Left lung (tissue), 4 donors: ENCODE measurements at regions not wholly inside any gene's neighbourhood (a gene's known extent, or its start where the extent isn't known, plus 50 kb on each side); places are given as distances from the start of the nearest gene placed in this dataset.

Experiments
- ATAC-seq: fragments of 200-7000 bp; cut with Tn5 transposase; one replicate; pipeline ENCODE4 v1.9.1; 2020; ENCODE audit warnings: moderate library complexity
- DNase-seq, 4 donors: peaks; one replicate each; pipeline ENCODE4 v3.0.0-alpha.2; 2013 to 2020
- H3K27ac ChIP-seq, 2 donors: fragments of 200-600 bp; sonication (generic) in 1 of 2; one replicate each; pipeline versions ENCODE4 v1.5.0 to v1.8.0; 2020 to 2021
- H3K27me3 ChIP-seq, 2 donors: fragments of 200-600 bp; sonication (generic) in 1 of 2; one replicate each; pipeline versions ENCODE4 v1.5.0 to v1.8.0; 2020 to 2021
- H3K36me3 ChIP-seq, 2 donors: fragments of 200-600 bp; sonication (generic) in 1 of 2; one replicate each; pipeline versions ENCODE4 v1.5.0 to v1.8.0; 2020 to 2021
- H3K4me1 ChIP-seq, 2 donors: fragments of 200-600 bp; one replicate each; pipeline ENCODE4 v1.8.0; 2021
- H3K4me3 ChIP-seq, 2 donors: fragments of 200-600 bp; sonication (generic) in 1 of 2; one replicate each; pipeline versions ENCODE4 v1.5.0 to v1.8.0; 2020 to 2021; ENCODE audit warnings: mild to moderate bottlenecking in 1 of 2
- H3K9me3 ChIP-seq, 2 donors: fragments of 200-600 bp; sonication (generic) in 1 of 2; one replicate each; pipeline versions ENCODE4 v1.5.0 to v1.8.0; 2020 to 2021
- intact Hi-C, 2 donors: fragments of 100-400 bp; cut with DNase I; formaldehyde crosslinking; loops; one replicate each; pipeline versions ENCODE4 v1.11.2 to v1.14.2; 2022
- TF ChIP-seq, protein P1 (sequence below), 2 donors: fragments of 200-600 bp; sonication (generic) in 1 of 2; IDR thresholded peaks; one replicate each; pipeline versions ENCODE4 v1.5.0 to v1.8.0; 2021; ENCODE audit warnings: antibody characterized with exemption in 2 of 2
- donor health status: DM: no; HTN: yes; CAD: no.
- donor health status: DM: no; HTN: no; CAD: no.

DNA sequence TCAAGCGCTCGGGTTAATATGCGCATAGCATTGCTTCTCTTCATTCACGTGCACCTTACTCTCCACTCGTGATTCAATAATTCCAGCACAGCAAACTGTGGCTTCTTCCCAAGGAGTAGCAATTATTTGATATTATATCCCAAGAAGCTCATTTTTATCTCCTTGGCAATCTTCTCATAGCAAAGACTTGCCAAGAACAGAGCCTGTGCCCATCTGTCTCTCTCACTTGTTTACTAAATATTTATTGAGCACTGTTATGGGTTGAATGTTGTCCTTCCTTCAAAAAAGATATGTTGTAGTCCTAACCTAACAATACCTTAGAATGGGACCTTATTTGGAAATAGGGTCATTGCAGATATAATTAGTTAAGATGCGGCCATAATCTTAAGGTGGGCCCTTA is 233.7 kb downstream of the TFCP2L1 start:
- Histone ChIP-seq H3K27ac (no peak overlapping the region), H3K4me1 (no peaks in the 10 kb centered on the region), H3K27me3 (peaks cover 0 to 8% of the 10 kb centered on the region in 2 donors), H3K9me3 (peaks cover 0 to 3% of the 10 kb centered on the region in 2 donors), H3K36me3 (no peaks in the 10 kb centered on the region), H3K4me3 (no peak overlapping the region)
- no peak for ATAC-seq
- intact Hi-C loops, result no loop called here
- no peak for DNase-seq
- TF ChIP-seq, protein P1, sequence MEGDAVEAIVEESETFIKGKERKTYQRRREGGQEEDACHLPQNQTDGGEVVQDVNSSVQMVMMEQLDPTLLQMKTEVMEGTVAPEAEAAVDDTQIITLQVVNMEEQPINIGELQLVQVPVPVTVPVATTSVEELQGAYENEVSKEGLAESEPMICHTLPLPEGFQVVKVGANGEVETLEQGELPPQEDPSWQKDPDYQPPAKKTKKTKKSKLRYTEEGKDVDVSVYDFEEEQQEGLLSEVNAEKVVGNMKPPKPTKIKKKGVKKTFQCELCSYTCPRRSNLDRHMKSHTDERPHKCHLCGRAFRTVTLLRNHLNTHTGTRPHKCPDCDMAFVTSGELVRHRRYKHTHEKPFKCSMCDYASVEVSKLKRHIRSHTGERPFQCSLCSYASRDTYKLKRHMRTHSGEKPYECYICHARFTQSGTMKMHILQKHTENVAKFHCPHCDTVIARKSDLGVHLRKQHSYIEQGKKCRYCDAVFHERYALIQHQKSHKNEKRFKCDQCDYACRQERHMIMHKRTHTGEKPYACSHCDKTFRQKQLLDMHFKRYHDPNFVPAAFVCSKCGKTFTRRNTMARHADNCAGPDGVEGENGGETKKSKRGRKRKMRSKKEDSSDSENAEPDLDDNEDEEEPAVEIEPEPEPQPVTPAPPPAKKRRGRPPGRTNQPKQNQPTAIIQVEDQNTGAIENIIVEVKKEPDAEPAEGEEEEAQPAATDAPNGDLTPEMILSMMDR (IDR thresholded peaks at IDR 0.05), result no peak

DNA sequence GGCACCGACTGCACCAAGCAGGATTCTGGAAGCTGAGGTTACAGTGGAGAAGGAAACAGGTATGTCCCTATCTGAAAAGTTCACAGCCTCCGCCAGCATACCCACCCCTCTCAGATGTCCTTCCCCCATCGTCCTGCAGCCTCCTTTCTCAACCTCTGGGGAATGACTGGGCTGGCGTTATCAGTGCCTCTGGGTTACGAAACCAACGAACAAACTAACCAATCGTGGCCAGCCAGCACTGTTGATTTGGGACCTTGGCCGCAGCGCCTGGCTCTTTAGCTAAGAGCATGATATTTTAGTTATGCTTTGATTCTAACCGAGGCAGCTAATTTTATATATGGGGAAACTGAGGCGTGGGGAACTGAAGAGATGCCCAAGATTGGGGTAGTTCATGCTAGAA is 233.0 kb downstream of the TFCP2L1 start:
- intact Hi-C loops, result no loop called here
- TF ChIP-seq, protein P1 (IDR thresholded peaks at IDR 0.05), result no peak
- peak in 1 of 4 donors; percentile 19 for DNase-seq
- Histone ChIP-seq H3K9me3 (peaks cover 0 to 3% of the 10 kb centered on the region in 2 donors), H3K36me3 (no peaks in the 10 kb centered on the region), H3K4me1 (no peaks in the 10 kb centered on the region), H3K27me3 (peaks cover 0 to 8% of the 10 kb centered on the region in 2 donors), H3K27ac (no peak overlapping the region), H3K4me3 (no peak overlapping the region)
- ATAC-seq, result peak; percentile 41

DNA sequence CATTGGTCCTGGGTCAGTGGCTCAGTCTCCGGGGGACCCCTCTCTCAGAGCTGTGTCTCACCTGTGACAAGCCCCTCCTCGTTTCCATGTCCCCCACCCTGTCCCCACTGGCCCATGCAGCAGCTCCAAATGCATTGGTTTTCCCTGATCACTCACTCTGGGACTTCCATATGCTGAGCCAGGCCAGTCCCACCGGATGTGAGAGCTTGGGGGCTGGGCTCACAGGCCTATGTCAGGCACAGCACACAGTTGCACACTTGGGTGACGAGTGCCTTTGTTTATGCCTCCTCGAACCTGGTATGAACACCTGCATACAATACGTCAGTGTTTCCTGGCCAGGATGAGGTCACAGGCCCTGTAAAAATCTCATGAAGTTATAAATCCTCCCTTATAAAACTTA is 232.5 kb downstream of the TFCP2L1 start:
- Histone ChIP-seq H3K27ac (no peak overlapping the region), H3K36me3 (no peaks in the 10 kb centered on the region), H3K4me3 (no peak overlapping the region), H3K27me3 (peaks cover 0 to 8% of the 10 kb centered on the region in 2 donors), H3K4me1 (no peaks in the 10 kb centered on the region), H3K9me3 (peaks cover 0 to 3% of the 10 kb centered on the region in 2 donors)
- TF ChIP-seq, protein P1 (IDR thresholded peaks at IDR 0.05), result no peak
- no peak for ATAC-seq
- intact Hi-C loops, result no loop called here
- DNase-seq, result peak in 1 of 4 donors; percentile 36

DNA sequence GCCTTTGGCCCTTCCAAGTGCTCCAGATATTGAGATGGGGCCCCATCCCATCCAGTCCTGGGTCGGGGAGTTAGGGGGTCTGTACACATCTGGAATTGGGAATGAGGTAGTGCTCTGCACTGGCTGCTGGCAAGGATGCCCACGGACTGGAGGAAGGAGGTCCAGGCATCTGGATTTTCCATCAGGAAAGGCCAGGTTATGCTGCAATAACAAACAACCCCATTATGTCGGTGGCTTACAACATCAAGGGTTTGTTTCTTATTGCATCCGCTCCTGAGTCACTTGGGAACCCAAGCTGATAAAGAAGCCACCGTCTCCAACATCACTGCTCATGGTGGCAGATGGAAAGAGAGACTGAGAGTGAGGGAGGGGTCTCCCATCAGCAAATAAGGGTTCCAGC is 229.9 kb downstream of the TFCP2L1 start:
- TF ChIP-seq, protein P1 (IDR thresholded peaks at IDR 0.05), result no peak
- DNase-seq, result no peak
- H3K27ac ChIP-seq, result no peak overlapping the region
- no peak for ATAC-seq
- H3K36me3 ChIP-seq, result no peaks in the 10 kb centered on the region
- peaks cover 0 to 3% of the 10 kb centered on the region in 2 donors for H3K9me3 ChIP-seq
- H3K4me1 ChIP-seq, result no peaks in the 10 kb centered on the region
- peaks cover 0 to 13% of the 10 kb centered on the region in 2 donors for H3K27me3 ChIP-seq
- no peak overlapping the region for H3K4me3 ChIP-seq
- intact Hi-C loops, result no loop called here

DNA sequence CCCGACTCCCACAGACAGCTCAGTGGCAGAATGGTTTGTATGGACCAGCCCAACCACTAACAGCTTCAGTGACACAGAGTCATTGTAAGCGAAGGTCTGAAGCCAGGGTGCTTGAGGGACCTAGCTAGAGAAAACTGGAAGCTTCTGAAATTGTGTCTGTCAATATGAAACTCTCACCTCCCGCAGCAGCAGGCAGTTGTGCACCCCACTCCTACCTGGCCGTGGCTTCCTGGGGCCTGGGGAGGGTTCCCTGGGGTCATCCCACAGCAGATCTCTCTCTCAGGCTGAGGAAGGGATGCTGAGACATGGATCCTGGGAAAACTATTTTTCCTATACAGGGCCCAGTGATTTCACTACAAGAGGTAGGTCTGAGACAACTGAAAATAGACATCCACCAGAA is 229.5 kb downstream of the TFCP2L1 start:
- intact Hi-C loops, result no loop called here
- H3K4me1 ChIP-seq, result no peaks in the 10 kb centered on the region
- DNase-seq, result no peak
- H3K27ac ChIP-seq, result no peak overlapping the region
- H3K36me3 ChIP-seq, result no peaks in the 10 kb centered on the region
- no peak overlapping the region for H3K4me3 ChIP-seq
- no peak for ATAC-seq
- peaks cover 0 to 10% of the 10 kb centered on the region in 2 donors for H3K27me3 ChIP-seq
- TF ChIP-seq, protein P1 (IDR thresholded peaks at IDR 0.05), result no peak
- peaks cover 0 to 2% of the 10 kb centered on the region in 2 donors for H3K9me3 ChIP-seq
